Frontal cortex (tissue), 3 donors: ENCODE measurements at regions not wholly inside any gene's neighbourhood (a gene's known extent, or its start where the extent isn't known, plus 50 kb on each side); places are given as distances from the start of the nearest gene placed in this dataset.

ENCODE experiments used
- DNase-seq, 2 donors: peaks; one replicate each; pipeline ENCODE4 v3.0.0; 2012; ENCODE audit warnings: low spot score in 2 of 2
- FAIRE-seq: peaks from 2 replicates; lab custom pipeline; 2012; peaks lifted over from hg19 to GRCh38; lab: Jason Lieb, UNC
- donor health status: control.
- donor health status: control.
- donor health status: control.

DNA sequence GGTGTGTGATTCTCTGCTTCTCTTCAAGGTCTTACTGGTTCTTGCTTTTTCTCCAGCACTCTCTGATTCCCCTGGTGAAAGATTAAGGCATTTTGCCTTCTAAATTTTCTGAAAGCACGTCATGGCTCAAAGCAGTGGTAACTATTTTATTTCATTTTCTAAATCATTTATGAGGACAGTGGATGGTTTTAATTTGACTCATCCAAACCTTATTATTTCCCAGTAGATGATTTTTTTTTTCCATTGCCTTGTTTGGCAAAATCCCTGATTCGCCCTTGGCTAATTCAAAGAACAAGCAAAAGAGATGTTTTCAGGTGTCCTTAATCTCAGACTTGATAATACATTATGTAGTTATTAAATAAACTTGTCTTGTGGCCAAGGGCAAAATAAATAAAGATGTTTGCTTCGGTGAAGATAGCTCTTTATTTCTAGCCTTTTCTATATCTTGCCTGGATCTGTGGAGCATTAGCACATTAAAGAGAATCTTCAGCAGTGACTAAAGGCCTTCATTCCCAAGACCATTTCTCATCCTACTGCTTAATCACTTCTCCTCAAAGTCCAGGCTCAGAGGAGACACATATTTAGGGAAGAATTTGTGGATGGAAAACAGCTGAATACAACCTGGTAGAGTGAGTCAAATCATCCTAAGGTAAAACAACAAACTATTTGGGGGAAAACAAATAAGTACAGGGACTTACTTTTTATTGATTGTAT is 359.8 kb downstream of the DUSP10 start:
- FAIRE-seq (no peak), DNase-seq (no peak)

GRCh38 chr1:221392453-221392852 is 349.4 kb downstream of the DUSP10 start:
- no peak for FAIRE-seq

GRCh38 chr1:221394011-221394544 is 347.8 kb downstream of the DUSP10 start:
- no peak for DNase-seq
- no peak for FAIRE-seq

More at GRCh38 chr1:221392453-221392852, 349.4 kb downstream of the DUSP10 start:
- no peak for DNase-seq

- FAIRE-seq (no peak), DNase-seq (no peak)
These were observed 345.4 kb downstream of the DUSP10 start for GRCh38 chr1:221396526-221396925.

DNA sequence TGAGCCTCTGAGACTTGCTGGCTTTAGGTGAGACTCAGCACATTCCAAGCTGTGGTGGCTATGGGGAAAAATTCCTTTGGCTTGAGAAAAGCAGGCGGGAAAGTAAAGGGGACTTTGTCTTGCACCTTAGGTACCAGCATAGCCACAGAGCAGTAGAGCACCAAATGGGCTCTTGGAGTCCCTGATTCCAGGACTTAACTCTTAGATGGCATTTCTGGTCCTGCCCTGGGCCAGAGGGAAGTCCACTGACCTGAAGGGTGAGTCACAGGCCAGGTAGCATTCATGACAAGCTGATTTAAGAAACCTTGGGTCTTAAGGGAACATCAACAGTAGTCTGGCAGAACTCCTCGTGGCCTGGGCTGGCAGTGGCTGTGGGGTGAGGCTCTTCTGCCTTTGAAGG is 344.7 kb downstream of the DUSP10 start:
- FAIRE-seq (no peak), DNase-seq (no peak)

DNA sequence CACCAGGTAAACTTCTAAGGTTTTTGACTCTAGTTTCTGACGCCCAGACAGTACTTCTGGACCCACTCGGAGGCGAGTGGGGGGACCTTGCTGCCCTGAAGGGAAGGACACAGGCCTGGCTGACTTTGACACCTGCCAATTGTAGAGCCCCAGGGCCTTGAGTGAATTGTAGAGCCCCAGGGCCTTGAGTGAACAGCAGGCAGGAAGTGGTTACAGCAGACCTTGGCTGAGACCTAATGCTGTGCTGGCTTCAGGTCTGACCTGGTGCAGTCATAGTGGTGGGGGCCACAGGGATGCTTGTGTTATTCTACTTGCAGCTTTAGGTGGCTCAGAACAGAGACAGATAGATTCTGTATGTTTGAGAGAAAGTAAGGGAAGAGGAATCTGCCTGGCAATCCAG is 344.3 kb downstream of the DUSP10 start:
- no peak for DNase-seq
- no peak for FAIRE-seq

DNA sequence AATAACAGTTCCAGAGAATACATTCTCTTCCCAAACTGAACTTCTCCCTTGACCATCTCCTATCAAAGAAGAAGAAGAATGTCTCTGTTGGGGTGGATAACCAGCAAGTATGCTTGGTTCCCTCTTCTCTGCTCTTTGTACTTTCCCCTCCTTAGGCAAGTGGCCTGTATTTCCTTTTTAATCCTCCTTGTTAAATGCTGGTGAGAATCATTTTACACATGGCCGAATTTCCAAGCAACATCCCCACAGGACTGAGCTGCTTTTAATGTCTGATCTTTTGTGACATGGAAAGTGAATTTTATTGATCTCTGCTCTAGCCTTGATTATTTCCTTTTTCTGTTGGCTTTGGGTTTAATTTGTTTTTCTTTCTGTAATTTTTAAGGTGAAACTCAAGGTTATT is 336.7 kb downstream of the DUSP10 start:
- DNase-seq (no peak), FAIRE-seq (no peak)

DNA sequence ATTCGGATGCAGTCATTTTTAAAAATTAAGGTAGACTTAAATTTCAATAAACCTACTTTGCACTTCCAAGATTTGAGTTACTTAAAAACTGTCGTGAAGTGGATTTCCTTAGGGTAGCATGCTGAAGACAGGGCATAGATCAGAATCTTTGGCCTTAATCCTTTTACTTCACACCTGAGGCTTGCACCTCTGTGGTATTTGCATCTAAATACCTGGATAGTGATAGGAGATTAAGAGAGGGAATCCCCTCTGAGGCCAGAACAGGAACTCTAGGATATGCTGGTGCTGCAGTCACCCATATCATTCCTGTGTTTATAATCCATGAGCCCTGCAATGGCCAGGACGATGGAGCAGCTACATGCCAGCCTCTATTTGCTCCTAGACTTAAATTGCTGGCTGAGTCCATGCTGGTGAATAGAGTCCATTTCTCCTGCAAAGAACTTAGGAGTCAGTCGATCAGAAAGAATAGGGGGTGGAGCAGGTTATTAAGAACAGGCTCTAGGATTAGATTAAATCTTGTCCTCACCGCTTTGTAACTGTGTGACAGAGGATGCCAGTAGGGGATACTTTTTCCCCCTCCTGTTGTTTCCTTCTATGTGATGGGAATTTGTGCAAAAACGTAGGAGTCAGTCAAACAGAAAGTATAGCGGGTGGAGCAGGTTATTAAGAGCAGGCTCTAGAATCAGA is 333.6 kb downstream of the DUSP10 start:
- DNase-seq (no peak), FAIRE-seq (no peak)

GRCh38 chr1:221411283-221411682 is 330.6 kb downstream of the DUSP10 start:
- DNase-seq (no peak), FAIRE-seq (no peak)

- DNase-seq (no peak), FAIRE-seq (no peak)
These were observed 326.9 kb downstream of the DUSP10 start for GRCh38 chr1:221414772-221415539.

GRCh38 chr1:221415651-221416050 is 326.2 kb downstream of the DUSP10 start:
- no peak for DNase-seq
- no peak for FAIRE-seq

- FAIRE-seq (no peak), DNase-seq (no peak)
These were observed 325.7 kb downstream of the DUSP10 start for GRCh38 chr1:221416142-221416541.

DNA sequence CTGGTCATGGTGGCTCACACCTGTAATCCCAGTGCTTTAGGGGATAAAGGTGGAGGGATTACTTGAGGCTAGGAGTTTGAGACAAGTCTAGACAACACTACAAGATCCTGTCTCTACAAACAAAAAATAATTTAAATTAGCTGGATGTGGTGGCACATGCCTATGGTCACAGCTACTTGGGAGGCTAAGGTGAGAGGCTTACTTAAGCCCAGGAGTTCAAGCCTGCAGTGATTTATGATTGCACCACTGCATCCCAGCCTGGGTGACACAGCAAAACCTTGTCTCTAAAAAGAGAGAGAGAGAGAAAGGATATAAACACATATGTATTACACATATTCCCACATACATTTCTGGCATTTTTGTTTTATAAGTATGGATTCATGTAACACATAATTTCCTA is 325.2 kb downstream of the DUSP10 start:
- no peak for DNase-seq

DNA sequence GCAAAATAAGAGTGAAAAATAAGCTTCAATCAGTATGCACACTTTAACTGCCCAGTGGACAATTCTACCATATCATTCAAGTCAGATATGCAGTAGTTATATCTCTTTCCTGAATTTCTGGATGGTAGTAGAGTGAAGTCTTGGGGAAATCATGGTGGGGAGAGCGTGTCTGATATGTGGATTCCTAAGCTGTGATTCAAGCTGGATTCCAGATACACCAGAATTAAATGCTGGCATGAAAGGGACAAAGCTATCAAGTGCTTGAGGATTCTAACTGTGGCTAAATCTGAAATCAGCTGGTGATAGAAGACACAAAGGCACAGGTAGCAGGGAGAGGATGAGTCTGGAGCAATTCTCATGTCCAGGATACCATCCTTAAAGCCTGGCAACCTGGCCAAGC is 323.5 kb downstream of the DUSP10 start:
- DNase-seq (no peak), FAIRE-seq (no peak)

More for the DNA sequence above, 325.2 kb downstream of the DUSP10 start:
- no peak for FAIRE-seq

DNA sequence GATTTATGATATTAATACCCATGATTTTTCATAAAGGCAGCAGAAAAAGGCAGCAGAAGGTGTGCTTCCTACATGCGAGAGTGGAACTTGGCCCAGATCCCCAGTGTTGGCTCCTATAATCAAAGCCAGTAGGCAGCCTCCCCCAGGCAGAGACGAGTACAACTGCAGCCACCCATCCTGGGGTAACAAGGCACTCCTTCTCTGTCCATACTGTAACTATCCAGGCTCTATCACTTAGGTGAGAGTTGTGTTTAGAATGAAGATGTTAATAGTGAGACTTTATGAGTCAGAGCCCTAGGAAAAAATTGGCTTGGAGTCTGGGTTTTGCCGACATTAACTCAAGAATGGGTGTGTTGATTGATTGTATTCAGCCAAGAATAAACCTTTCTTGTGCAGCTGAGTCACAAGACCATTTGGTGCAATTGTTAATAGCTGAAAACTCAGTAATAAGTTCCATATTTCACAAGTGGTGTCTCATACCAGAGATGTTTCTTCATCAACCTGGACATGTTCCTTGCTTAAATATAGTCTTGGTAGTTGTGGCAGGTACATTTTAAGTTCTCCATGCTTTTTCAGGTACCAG is 322.3 kb downstream of the DUSP10 start:
- DNase-seq (no peak), FAIRE-seq (no peak)

DNA sequence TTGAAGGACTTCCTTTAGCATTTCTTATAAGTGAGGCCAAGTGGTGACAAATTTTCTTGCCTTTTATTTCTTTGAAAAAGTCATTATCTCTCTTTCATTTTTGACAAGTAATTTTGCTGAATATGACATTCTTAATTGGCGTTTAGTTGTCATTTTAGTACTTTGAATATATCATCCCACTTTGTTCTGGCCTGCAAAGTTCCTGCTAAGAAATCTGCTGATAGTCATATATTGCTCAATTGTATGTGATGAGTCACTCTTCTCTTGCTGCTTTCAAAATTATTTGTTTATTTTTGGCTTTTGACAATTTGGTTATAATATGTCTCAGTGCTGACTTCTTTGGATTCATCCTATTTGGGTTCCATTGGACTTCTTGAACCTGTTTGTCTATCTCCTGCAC is 312.6 kb downstream of the DUSP10 start:
- DNase-seq (no peak), FAIRE-seq (no peak)

- DNase-seq: no peak
- FAIRE-seq: no peak
These were observed 311.5 kb downstream of the DUSP10 start for GRCh38 chr1:221430152-221430960.

GRCh38 chr1:221431068-221431651 is 310.7 kb downstream of the DUSP10 start:
- DNase-seq (no peak), FAIRE-seq (no peak)

GRCh38 chr1:221431961-221432360 is 309.9 kb downstream of the DUSP10 start:
- no peak for DNase-seq
- FAIRE-seq: no peak
